MM.1S (cell line): ENCODE measurements at regions not wholly inside any gene's neighbourhood (a gene's known extent, or its start where the extent isn't known, plus 50 kb on each side); places are given as distances from the start of the nearest gene placed in this dataset.

Source experiments
- CTCF ChIP-seq: fragments of 300-600 bp; sonication (generic); IDR thresholded peaks from 2 replicates; pipeline ENCODE4 v1.5.1; 2016; ENCODE audit warnings: antibody characterized with exemption, low read length, mixed read lengths
- EZH2 ChIP-seq: fragments of 300-600 bp; sonication (generic); optimal IDR thresholded peaks from 2 replicates; pipeline ENCODE3; 2017; ENCODE audit warnings: low read depth, mild to moderate bottlenecking, antibody characterized with exemption, low read length, mixed read lengths
- EZH2phosphoT487 ChIP-seq: fragments of 300-600 bp; sonication (generic); IDR thresholded peaks from 2 replicates; pipeline ENCODE4 v1.6.1; 2018; ENCODE audit warnings: antibody characterized with exemption, low read length

DNA sequence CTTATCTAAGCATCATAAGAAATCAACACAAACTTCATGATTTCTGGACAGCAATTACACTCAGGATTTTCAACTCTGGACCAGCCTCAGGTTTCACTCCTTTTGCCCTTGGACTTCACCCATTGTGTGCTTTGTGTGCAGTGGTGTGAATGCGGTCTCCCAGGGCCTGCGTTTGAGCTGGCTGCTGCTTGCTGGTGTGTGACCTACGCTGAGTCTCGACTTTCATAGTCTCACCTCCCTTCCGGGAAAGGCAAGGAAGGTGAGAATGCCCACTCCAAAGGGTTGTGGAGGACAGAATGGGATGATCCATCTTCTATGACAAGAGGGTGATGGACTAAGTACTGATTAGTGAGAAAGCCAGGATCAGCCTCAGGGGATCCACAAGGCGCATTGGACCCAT lies 228.8 kb downstream of the C12orf75 start:
- no peak for TF ChIP-seq CTCF
- TF ChIP-seq EZH2 = no peak
- no peak for TF ChIP-seq EZH2phosphoT487
